ENCODE measurements at regions not wholly inside any gene's neighbourhood (a gene's known extent, or its start where the extent isn't known, plus 50 kb on each side); places are given as distances from the start of the nearest gene placed in this dataset.

GRCh38 chr5:40410964-40411635 is 268.6 kb upstream of the PTGER4 start:
- TF ChIP-seq, protein P1, sequence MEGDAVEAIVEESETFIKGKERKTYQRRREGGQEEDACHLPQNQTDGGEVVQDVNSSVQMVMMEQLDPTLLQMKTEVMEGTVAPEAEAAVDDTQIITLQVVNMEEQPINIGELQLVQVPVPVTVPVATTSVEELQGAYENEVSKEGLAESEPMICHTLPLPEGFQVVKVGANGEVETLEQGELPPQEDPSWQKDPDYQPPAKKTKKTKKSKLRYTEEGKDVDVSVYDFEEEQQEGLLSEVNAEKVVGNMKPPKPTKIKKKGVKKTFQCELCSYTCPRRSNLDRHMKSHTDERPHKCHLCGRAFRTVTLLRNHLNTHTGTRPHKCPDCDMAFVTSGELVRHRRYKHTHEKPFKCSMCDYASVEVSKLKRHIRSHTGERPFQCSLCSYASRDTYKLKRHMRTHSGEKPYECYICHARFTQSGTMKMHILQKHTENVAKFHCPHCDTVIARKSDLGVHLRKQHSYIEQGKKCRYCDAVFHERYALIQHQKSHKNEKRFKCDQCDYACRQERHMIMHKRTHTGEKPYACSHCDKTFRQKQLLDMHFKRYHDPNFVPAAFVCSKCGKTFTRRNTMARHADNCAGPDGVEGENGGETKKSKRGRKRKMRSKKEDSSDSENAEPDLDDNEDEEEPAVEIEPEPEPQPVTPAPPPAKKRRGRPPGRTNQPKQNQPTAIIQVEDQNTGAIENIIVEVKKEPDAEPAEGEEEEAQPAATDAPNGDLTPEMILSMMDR (conservative IDR thresholded peaks at IDR 0.05), result no peak
- no peak for TF ChIP-seq ZFX (IDR thresholded peaks at IDR 0.05)
